IPS-NIHi7 (cell line): ENCODE measurements at regions not wholly inside any gene's neighbourhood (a gene's known extent, or its start where the extent isn't known, plus 50 kb on each side); places are given as distances from the start of the nearest gene placed in this dataset.

Source experiments
- DNase-seq: peaks from one replicate; pipeline ENCODE4 v3.0.0; 2012; ENCODE audit warnings: mixed read lengths; ENCODE audit errors: extremely low spot score

DNA sequence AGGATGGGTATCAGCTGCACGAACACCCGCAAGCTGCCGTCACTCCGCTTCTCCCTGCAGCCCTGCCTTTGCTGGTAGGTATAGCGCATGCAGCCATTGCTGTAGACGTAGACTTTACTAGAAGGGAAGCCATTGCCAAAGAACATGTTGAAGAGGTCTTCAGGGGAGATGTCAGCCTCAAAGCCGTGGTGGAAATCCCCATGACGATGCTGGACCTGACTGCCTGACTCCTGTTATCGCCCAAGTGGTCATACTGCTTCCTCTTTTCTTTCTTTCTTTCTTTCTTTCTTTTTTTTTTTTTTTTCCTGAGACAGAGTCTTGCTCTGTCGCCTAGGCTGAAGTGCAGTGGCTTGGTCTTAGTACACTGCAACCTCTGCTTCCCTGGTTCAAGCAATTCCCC is 68.7 kb upstream of the SPRED2 start:
- no peak for DNase-seq

DNA sequence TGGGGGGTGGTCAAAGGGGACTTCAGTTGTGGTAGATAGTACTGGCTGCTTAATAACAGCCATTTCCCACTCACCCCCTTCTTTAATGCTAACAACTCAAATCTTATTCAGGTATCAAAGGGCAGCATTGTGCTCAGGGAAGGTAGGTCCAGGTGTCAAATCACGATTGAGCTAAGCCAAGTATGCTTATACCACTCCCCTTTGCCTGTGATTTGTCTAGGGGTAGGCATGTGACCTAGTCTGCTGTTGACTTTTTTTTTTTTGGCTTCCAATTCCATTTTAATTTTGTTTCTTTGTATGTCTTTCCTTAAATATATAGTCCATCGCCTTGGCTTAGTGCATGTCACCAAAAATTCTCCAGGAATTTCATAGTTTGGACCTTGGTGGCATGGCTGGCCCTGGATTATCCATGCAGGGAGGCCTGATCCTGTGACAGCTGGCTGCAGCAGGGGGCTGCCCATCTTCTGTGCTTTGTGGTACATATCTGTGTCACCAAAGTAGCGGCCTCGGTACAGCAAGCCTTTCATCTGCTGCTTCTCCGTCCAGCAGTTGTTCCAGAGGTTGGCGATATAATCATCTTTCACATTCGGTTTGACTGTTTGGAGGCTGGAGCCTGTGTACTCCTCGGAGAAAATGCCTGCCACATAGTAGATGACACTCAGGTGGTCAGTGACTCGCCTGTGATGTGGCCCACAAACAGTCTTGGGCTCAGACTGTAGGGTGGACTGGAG is 68.1 kb upstream of the SPRED2 start:
- DNase-seq = no peak

DNA sequence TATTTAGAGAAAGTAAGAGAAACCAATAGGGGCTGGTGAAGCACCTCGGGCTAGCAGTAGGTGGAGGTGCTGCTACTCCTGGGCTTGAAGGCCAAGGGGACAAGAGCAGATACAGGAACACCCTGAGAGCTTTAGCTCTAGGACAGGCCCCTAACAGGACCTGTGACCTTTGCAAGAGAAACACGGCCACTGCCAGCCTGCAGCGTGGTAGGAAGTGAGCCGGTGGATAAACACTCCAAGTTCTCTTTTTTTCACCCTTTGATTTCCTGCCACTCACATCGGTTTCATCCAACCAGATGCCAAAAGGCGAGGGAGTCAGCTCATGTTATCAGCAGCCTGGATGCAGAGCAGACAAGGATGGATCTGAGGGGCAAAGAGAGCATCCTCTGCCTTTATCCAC is 66.8 kb upstream of the SPRED2 start:
- DNase-seq = no peak

DNA sequence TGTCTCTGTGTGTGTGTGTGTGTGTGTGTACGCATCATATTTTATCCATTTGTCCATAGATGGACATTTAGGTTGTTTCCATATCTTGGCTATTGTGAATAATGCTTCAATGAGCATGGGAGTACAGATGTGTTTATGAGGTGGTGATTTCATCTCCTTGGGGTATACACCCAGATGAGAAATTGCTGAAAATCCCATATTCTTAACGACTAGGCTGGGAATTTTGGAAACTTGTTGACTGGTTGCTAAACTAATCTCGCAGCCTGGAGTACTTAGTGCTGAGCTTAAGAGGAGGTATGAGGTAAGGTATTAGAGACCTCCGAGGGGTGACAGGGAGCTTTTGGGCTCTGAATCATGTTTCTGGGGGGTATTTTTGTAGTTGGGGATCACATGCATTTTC is 66.0 kb upstream of the SPRED2 start:
- DNase-seq = no peak

GRCh38 chr2:65495251-65495877 is 63.0 kb upstream of the SPRED2 start:
- no peak for DNase-seq

GRCh38 chr2:65494078-65494477 is 61.7 kb upstream of the SPRED2 start:
- no peak for DNase-seq

DNA sequence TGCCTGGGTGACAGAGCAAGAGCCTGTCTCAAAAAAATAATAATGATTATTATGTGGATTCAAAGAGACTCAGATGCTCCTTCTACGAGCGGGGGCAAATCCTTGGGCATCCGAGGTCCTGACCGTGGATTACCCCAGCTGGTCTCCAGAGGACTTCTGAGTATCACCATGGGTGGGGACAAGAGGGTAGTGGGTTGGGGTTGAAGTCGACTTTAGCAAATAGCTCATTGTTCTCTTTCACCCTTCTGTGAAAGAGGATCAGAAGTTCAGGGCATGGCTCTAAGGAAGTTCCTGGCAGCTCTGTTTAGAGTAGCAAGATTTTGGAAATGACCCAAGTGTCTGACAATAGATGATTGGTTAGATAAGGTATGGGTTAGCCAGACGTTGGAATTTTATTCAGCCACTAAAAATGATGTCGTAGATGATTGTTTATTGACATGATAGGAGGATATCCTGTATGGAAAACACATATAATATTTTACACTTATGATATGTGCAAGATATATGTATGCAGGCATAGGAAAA is 59.0 kb upstream of the SPRED2 start:
- no peak for DNase-seq

- no peak for DNase-seq
Observed at GRCh38 chr2:65490222-65490621, 57.8 kb upstream of the SPRED2 start.

DNA sequence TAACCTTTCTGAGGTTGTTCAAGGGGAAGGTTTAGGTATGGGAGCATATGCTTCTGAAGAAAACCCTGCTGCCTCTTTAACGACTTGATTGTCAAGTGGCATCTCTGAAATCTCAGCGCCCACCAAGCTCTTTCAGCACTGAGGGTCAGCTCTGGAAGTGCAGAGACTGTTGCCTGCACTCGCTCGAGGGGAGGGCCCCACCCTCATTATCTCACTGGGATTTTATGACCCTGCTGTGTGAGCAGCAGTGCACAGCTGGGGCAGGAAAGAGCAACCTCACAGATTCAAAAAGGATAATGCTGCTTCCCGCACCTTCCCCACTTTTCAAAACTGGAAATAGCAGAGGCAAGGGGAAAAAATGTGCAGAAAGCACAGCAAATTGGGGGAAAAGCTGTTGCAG is 56.9 kb upstream of the SPRED2 start:
- DNase-seq = no peak

DNA sequence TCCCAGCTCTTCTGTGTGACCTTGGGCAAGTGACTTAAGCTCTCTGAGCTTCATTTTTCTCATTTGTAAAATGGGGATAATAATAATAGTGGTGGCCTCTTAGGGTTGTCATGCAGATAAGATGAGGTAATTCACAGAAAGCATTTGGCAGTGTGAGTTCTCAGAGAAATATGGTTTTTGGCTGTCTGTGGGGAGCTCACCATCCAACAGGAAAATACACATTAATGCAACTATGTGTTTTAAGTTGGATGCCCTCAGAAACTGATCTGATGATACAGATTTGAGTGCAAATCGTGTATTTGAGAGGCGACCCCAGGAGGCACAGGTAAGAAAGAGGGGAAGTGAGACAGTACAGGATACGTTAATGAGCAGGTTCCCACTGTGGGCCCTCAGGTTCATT is 56.1 kb upstream of the SPRED2 start:
- no peak for DNase-seq

DNA sequence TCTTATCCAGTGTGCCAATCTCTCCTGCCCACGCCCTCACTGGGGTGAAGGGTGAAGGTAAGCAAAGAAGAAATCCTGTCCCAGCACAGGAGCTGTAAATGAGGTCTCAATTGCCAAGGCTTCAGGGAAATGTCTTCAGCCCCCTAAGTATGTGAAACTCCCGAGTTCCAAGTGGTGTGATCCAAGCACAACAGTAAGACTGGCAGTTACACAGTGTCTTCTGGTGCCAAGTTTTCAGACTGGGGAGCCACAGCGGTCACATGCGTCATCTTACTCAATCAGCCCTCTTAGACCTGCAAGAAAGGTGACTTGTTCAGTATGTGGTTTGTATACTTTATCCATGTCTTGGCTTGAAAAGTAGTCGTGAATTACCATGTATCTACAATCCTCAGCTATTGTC is 55.0 kb upstream of the SPRED2 start:
- DNase-seq = no peak

- DNase-seq = no peak
Observed at GRCh38 chr2:65486802-65487201, 54.4 kb upstream of the SPRED2 start.

- no peak for DNase-seq
Observed at GRCh38 chr2:65486282-65486681, 53.9 kb upstream of the SPRED2 start.

DNA sequence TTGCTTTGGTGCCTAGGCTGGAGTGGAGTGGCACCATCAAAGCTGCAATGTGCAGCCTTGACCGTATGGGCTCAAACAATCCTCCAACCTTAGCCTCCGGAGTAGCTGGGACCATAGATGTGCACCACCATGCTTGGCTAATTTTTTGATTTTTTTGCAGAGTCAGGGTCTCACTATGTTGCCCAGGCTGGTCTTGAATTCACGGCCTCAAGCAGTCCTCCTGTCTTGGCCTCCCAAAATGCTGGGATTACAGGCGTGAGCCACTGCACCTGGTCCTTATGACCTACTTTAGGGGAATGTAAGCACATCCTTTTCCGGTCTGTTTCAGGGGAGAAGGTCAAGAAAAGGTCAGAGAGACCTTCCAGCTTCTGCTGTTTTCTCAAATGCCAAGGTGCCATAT is 53.4 kb upstream of the SPRED2 start:
- no peak for DNase-seq

GRCh38 chr2:65483763-65484162 is 51.4 kb upstream of the SPRED2 start:
- DNase-seq = no peak

- no peak for DNase-seq
Observed at GRCh38 chr2:65482971-65483370, 50.6 kb upstream of the SPRED2 start.
